ENCODE measurements at regions not wholly inside any gene's neighbourhood (a gene's known extent, or its start where the extent isn't known, plus 50 kb on each side); places are given as distances from the start of the nearest gene placed in this dataset.

GRCh38 chr16:72551649-72552048, 379.7 kb upstream of the PMFBP1 start:
- Mint-ChIP-seq H3K9me3 (ENCODE audit: unreplicated experiment) (peaks cover 2% of the 10 kb centered on the region), H3K27me3 (ENCODE audit: insufficient read depth, unreplicated experiment) (no peaks in the 10 kb centered on the region), H3K36me3 (ENCODE audit: insufficient read depth, unreplicated experiment) (no peaks in the 10 kb centered on the region), H3K4me3 (ENCODE audit: unreplicated experiment) (no peak overlapping the region), H3K27ac (ENCODE audit: unreplicated experiment) (no peak overlapping the region), H3K4me1 (ENCODE audit: low read depth, unreplicated experiment) (peaks cover under 1% of the 10 kb centered on the region)
- TF ChIP-seq CTCF (IDR thresholded peaks at IDR 0.05; ENCODE audit: insufficient read depth in 1 of 2, low read depth in 1 of 2, low read length in 1 of 2, severe bottlenecking in 1 of 2, unreplicated experiment in 1 of 2): no peak
- Histone ChIP-seq H3K4me1 (no peaks in the 10 kb centered on the region), H3K36me3 (ENCODE audit: control insufficient read depth, insufficient read depth, low read length) (no peaks in the 10 kb centered on the region), H3K4me3 (ENCODE audit: low read depth, low read length) (no peak overlapping the region), H3K9me3 (no peaks in the 10 kb centered on the region), H3K27me3 (replicated peaks; ENCODE audit: control insufficient read depth, insufficient read depth, low read length) (no peaks in the 10 kb centered on the region)
- no peak for DNase-seq
- intact Hi-C loops (cut with micrococcal nuclease; ENCODE audit: unreplicated experiment): no loop called here
- POLR2A ChIA-PET: no interaction called here
- CTCF ChIA-PET: no interaction called here
- BruUV-seq (replicated peaks): no TSS peak

GRCh38 chr16:72549878-72550277, 377.9 kb upstream of the PMFBP1 start:
- Histone ChIP-seq H3K4me3 (ENCODE audit: low read depth, low read length) (no peak overlapping the region), H3K36me3 (ENCODE audit: control insufficient read depth, insufficient read depth, low read length) (no peaks in the 10 kb centered on the region), H3K9me3 (no peaks in the 10 kb centered on the region), H3K4me1 (no peaks in the 10 kb centered on the region), H3K27me3 (replicated peaks; ENCODE audit: control insufficient read depth, insufficient read depth, low read length) (no peaks in the 10 kb centered on the region)
- Mint-ChIP-seq H3K36me3 (ENCODE audit: insufficient read depth, unreplicated experiment) (no peaks in the 10 kb centered on the region), H3K4me1 (ENCODE audit: low read depth, unreplicated experiment) (peaks cover 13% of the 10 kb centered on the region), H3K9me3 (ENCODE audit: unreplicated experiment) (peaks cover 12% of the 10 kb centered on the region), H3K27ac (ENCODE audit: unreplicated experiment) (no peak overlapping the region), H3K4me3 (ENCODE audit: unreplicated experiment) (no peak overlapping the region), H3K27me3 (ENCODE audit: insufficient read depth, unreplicated experiment) (no peaks in the 10 kb centered on the region)
- no peak for TF ChIP-seq CTCF (IDR thresholded peaks at IDR 0.05; ENCODE audit: insufficient read depth in 1 of 2, low read depth in 1 of 2, low read length in 1 of 2, severe bottlenecking in 1 of 2, unreplicated experiment in 1 of 2)
- intact Hi-C loops (cut with micrococcal nuclease; ENCODE audit: unreplicated experiment): no loop called here
- DNase-seq: no peak
- ChIA-PET POLR2A (no interaction called here), CTCF (no interaction called here)
- no TSS peak for BruUV-seq (replicated peaks)

GRCh38 chr16:72542102-72542501, 370.1 kb upstream of the PMFBP1 start:
- Mint-ChIP-seq H3K4me3 (ENCODE audit: unreplicated experiment) (no peak overlapping the region), H3K4me1 (ENCODE audit: low read depth, unreplicated experiment) (peaks cover 13% of the 10 kb centered on the region), H3K36me3 (ENCODE audit: insufficient read depth, unreplicated experiment) (no peaks in the 10 kb centered on the region), H3K9me3 (ENCODE audit: unreplicated experiment) (peaks cover 19% of the 10 kb centered on the region), H3K27ac (ENCODE audit: unreplicated experiment) (no peak overlapping the region), H3K27me3 (ENCODE audit: insufficient read depth, unreplicated experiment) (no peaks in the 10 kb centered on the region)
- Histone ChIP-seq H3K27me3 (replicated peaks; ENCODE audit: control insufficient read depth, insufficient read depth, low read length) (no peaks in the 10 kb centered on the region), H3K9me3 (no peaks in the 10 kb centered on the region), H3K4me3 (ENCODE audit: low read depth, low read length) (no peak overlapping the region), H3K36me3 (ENCODE audit: control insufficient read depth, insufficient read depth, low read length) (no peaks in the 10 kb centered on the region), H3K4me1 (no peaks in the 10 kb centered on the region)
- ChIA-PET POLR2A (no interaction called here), CTCF (no interaction called here)
- DNase-seq: no peak
- no peak for TF ChIP-seq CTCF (IDR thresholded peaks at IDR 0.05; ENCODE audit: insufficient read depth in 1 of 2, low read depth in 1 of 2, low read length in 1 of 2, severe bottlenecking in 1 of 2, unreplicated experiment in 1 of 2)
- intact Hi-C loops (cut with micrococcal nuclease; ENCODE audit: unreplicated experiment): no loop called here
- no TSS peak for BruUV-seq (replicated peaks)
